ENCODE measurements at regions not wholly inside any gene's neighbourhood (a gene's known extent, or its start where the extent isn't known, plus 50 kb on each side); places are given as distances from the start of the nearest gene placed in this dataset.

DNA sequence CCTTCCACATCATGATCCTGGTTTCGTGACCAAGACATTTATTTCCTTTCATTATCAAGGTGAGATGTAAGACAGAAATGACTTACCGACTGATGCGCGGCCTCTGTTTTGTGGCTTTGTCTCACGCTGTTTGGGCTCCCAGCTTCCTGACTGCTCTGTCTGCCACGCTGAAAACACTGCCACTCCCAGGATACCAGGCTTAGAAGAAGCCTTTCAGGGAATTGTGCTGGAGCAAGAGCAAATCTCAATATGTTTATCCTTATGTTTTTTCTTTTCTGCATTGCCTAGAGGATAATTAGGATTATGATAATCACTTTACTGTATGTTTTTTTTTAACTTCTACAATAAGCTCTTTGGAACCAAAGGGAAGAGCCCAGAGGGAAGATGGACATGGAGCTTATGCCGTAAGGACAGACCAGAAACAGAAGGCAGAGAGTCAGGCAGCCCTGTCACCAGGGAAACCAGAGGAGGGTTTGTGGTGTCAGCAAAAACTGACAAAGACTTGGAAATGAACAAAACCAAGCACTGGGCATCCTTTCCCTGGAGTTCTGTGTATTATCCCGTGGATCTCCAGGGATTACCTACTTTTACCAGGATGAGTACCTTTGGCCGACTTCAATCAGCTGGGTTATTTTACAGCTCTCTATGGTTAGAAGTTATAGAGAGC is 68.2 kb upstream of the ISX start:
- Histone ChIP-seq H3K27me3 (no peaks in the 10 kb centered on the region), H3K27ac (no peak overlapping the region), H3K9me3 (no peaks in the 10 kb centered on the region), H3K4me1 (no peaks in the 10 kb centered on the region), H3K36me3 (replicated peaks in 1 of 2; ENCODE audit: insufficient read depth in 1 of 2, low read depth in 2 of 2) (no peaks in the 10 kb centered on the region), H3K4me3 (no peak overlapping the region)
- ATAC-seq (no peak), DNase-seq (no peak)
- intact Hi-C loops (cut with DNase I), result no loop called here
- 60 to 66% methylated on average over 9 of the region's 9 CpGs for WGBS, 2 donors
- TF ChIP-seq POLR2A (IDR thresholded peaks at IDR 0.05) (no peak), CTCF (IDR thresholded peaks at IDR 0.05) (no peak)

- TF ChIP-seq POLR2A (IDR thresholded peaks at IDR 0.05), result no peak
- DNase-seq, result no peak
- Histone ChIP-seq H3K9me3 (no peaks in the 10 kb centered on the region), H3K4me1 (no peaks in the 10 kb centered on the region), H3K4me3 (no peak overlapping the region), H3K27me3 (no peaks in the 10 kb centered on the region), H3K36me3 (replicated peaks in 1 of 2; ENCODE audit: insufficient read depth in 1 of 2, low read depth in 2 of 2) (no peaks in the 10 kb centered on the region), H3K27ac (no peak overlapping the region)
- intact Hi-C loops (cut with DNase I), result no loop called here
- no peak for ATAC-seq
- WGBS, 2 donors, result 40 to 48% methylated on average over 3 of the region's 3 CpGs
Measured at GRCh38 chr22:34998921-34999320, 67.0 kb upstream of the ISX start.

DNA sequence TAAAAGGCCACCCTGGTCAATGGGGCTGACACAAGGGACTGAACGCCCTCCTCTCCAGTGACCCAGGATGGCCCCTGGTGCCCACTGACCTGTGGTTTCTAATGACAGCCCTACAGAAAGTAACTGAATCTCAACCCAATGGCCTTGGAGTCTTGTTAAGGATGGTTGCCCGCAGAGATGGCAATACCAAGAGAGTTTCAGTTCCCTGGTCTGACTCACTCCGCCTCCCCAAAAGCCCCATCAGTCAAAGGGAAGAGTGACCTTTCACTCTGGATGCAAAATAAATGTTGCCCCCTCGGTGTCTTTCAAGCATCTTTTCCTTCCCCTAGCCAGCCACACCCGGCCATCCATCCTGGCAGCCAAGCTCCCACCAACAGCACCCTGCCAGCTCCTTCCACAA is 57.7 kb upstream of the ISX start:
- no peak overlapping the region for H3K27ac ChIP-seq
- no peaks in the 10 kb centered on the region for H3K9me3 ChIP-seq
- DNase-seq, result no peak
- no peaks in the 10 kb centered on the region for H3K36me3 ChIP-seq (replicated peaks in 1 of 2; ENCODE audit: insufficient read depth in 1 of 2, low read depth in 2 of 2)
- no peak overlapping the region for H3K4me3 ChIP-seq
- 59 to 60% methylated on average over 5 of the region's 5 CpGs for WGBS, 2 donors
- no peaks in the 10 kb centered on the region for H3K27me3 ChIP-seq
- no peak for ATAC-seq
- no peaks in the 10 kb centered on the region for H3K4me1 ChIP-seq
- no peak for TF ChIP-seq CTCF (IDR thresholded peaks at IDR 0.05)
- TF ChIP-seq POLR2A (IDR thresholded peaks at IDR 0.05), result no peak
- intact Hi-C loops (cut with DNase I), result no loop called here

DNA sequence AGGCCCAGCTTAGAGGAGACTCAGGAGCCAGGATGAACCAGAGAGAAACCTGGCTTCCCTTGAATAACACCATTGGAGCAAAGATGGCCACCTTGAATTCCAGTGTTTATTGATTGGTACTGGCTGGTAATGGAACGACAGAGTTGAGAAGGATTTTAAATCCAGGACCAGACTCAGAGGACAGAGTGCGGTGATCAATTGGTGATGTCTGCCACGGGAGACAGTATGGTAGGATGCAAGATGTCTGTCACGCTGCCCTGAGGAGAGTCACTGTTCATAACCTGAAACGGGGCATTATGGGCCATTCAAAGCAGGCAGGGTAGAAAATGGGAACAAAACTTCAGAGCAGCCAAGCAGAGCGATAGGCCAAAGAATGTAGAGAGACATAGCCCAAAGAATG is 55.4 kb upstream of the ISX start:
- WGBS, 2 donors, result 75% methylated on average over 6 of the region's 6 CpGs
- TF ChIP-seq POLR2A (IDR thresholded peaks at IDR 0.05) (no peak), CTCF (IDR thresholded peaks at IDR 0.05) (no peak)
- Histone ChIP-seq H3K4me1 (no peaks in the 10 kb centered on the region), H3K27me3 (no peaks in the 10 kb centered on the region), H3K9me3 (no peaks in the 10 kb centered on the region), H3K4me3 (no peak overlapping the region), H3K36me3 (replicated peaks in 1 of 2; ENCODE audit: insufficient read depth in 1 of 2, low read depth in 2 of 2) (no peaks in the 10 kb centered on the region), H3K27ac (no peak overlapping the region)
- ATAC-seq, result no peak
- DNase-seq, result no peak
- intact Hi-C loops (cut with DNase I), result no loop called here

DNA sequence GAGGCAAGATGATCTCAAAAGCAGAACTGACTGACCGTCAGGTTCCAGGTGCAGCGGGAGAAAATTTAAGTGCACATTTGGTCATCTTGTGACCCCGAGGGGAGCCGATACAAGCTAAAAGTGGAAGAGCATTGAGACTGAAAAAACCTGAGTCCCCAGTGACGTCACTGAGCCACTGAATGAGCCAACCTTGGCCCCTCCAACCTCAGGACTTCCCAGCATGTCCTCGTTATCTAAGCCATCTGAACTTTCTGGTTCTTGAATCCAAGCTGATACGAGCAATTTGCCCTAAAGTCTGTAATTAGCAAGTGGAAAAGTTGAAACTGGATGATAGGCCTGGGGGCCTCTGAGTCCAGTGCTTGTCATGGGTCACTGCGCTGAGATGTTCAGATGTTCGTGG is 51.1 kb upstream of the ISX start:
- intact Hi-C loops (cut with DNase I), result no loop called here
- ATAC-seq (no peak), DNase-seq (no peak)
- Histone ChIP-seq H3K36me3 (replicated peaks in 1 of 2; ENCODE audit: insufficient read depth in 1 of 2, low read depth in 2 of 2) (no peaks in the 10 kb centered on the region), H3K9me3 (no peaks in the 10 kb centered on the region), H3K4me1 (no peaks in the 10 kb centered on the region), H3K27ac (no peak overlapping the region), H3K27me3 (no peaks in the 10 kb centered on the region), H3K4me3 (no peak overlapping the region)
- TF ChIP-seq POLR2A (IDR thresholded peaks at IDR 0.05), result no peak
- TF ChIP-seq CTCF (IDR thresholded peaks at IDR 0.05), result no peak
- 68 to 69% methylated on average over 9 of the region's 9 CpGs for WGBS, 2 donors

Data from body of pancreas (tissue), 4 donors.